HG03520 (cell line): ENCODE measurements at regions not wholly inside any gene's neighbourhood (a gene's known extent, or its start where the extent isn't known, plus 50 kb on each side); places are given as distances from the start of the nearest gene placed in this dataset.
"Not testable (repeated sequence)": the region's sequence is repeated elsewhere in the genome, so short reads cannot be mapped to it uniquely, and the experiment has no call there.

Experiments used
- ATAC-seq: cut with Tn5 transposase; IDR thresholded peaks from one replicate; pipeline ENCODE4 v1.9.1; 2021; ENCODE audit warnings: mild to moderate bottlenecking, moderate library complexity; ENCODE audit not compliant: unreplicated experiment

DNA sequence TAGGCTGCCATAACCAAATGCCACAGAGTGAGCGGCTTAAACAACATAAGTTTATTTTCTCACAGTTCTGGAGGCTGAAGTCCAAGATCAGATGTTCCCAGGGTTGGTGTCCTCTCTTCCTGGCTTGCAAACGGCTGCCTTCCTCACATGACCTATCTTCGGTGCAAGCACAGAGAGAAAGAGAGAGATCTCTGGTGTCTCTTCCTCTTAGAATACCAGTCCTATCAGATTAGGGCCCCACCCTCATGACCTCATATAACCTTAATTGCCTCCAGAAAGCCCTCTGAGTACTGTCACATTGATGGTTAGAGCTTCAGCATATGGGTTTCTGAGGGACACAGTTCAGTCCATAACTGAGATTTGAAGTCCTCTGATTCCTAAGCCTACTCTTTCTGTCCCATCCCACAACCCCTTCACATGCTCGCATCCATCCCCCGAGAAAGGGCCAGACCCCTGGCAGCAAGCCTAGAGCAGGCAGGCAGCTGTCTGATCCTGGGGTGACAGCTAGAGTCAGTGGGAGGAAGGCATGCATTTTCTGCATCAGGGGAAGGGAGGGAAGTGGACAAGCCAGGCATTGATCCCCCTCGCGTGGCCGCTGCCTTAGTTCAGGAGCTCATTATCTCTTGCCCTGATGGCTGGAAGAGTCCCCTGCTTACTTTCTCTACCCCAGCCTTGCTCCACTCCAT lies 114.1 kb downstream of the FAR1 start:
- ATAC-seq, result no peak

DNA sequence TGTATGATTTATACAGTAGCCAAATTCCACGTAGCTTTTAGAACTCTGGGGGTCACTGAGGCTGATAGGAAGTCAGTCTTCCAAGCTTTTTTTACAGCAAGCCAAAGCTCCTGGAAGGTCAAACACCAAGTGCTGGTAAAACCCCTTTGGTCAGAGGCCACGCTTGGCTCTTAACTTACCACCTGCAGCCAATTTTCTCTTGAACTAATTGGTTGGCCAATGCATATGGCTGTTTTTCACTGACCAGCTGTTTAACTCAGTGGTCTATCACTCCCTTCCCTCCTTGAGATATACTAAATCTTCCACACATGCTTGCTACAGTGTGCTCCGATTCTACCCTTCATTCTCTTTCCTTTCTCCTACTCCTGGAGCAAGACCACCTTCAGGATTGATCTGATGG lies 116.0 kb downstream of the FAR1 start:
- ATAC-seq, result no peak

GRCh38 chr11:13784855-13785254 lies 116.4 kb downstream of the FAR1 start:
- no peak for ATAC-seq

- ATAC-seq, result no peak
These were observed 118.2 kb downstream of the FAR1 start for GRCh38 chr11:13786688-13787087.

GRCh38 chr11:13797616-13798015 lies 129.1 kb downstream of the FAR1 start:
- not testable (repeated sequence) for ATAC-seq

DNA sequence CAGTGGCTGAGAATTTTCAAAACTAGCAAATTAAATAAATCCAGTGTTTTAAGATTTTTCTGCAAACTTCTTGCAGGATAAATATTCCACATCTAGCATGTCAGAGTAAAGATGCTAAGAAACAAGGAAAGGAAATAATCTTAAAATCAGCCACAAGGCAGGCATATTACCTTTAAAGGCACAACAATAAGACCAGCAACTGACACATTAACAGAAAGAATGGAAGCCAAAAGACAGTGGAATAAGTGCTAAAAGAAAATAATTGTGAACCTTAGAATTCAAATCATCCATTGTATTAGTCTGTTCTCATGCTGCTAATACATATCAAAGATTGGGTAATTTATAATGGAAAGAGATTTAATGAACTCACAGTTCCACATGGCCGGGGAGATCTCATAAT lies 132.4 kb downstream of the FAR1 start:
- ATAC-seq, result no peak

DNA sequence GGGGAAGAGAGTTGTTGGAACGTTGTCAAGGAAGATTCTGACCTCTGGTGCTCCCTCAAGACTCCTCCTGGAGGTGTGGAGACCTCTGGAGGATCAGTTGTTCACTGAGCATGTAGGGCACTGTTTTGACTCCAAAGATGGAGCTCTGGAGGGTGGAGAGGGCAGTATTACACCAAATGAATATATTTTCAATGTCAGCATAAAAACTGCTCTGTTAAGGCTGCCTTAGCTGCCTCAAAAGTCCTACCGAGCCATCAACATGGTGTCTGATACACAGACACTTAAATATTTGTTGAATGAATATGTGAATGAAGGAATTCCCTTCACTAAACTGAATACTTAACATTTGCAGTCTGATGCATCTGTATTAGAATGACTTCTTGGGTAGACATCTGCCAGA lies 144.2 kb upstream of the SPON1 start:
- ATAC-seq, result no peak

GRCh38 chr11:13826505-13827278 lies 135.8 kb upstream of the SPON1 start:
- ATAC-seq, result no peak

DNA sequence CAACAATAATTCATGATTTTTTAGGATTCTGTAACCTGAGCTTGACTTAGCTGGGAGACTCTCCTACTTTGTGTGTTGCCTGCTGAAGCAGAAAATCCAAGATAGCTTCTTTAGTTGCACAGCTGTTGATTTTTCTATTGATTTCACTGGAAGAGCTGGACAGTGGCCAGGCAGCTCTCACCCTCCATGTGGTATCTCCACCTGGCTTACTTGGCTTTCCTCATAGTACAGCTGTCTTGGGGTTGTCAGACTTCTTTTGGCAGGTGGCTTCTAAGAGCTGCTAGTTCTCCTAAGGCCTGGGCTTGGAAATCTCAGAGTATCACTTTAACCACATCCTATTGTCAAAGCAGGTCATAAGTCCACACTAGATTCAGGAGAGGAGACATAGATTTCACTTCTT lies 130.8 kb upstream of the SPON1 start:
- ATAC-seq, result no peak

DNA sequence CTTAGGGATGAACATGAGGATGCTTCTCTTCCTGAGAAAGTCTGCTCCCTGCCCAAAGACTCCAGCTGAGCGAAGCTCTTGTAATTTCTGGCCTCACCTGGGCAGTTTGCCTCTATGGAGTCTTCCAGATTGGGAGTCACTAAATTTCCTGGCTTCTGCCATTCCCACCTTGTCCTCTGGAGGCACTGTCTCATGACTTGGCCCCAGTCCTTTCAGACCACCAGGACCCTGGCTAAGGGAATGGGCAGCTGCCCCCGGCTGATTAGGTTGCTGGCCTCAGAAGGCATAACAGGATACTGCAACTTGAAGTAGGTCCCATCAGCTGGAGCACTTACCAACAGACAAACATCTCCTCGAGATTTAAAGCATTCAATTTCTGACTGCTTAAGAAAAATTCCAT lies 128.1 kb upstream of the SPON1 start:
- no peak for ATAC-seq

DNA sequence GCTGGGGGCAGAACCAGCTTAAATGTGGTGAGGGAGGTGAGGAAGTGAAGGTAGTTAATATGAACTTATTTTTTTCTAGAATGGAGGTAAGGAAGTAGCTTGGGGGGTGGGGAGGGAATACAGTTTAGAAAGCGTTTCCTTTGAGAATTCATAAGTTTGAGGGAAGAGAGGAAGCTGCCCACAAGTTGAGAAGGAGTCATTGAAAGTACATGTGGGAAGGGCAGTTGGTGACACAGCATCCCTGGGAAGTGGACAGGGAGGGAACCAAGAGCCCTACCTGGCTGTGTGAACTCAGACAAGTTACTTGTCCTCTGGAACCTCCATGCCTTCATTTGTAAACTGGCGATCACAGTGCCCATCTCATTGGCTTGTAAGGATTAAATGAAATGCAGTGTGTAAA lies 125.9 kb upstream of the SPON1 start:
- no peak for ATAC-seq

GRCh38 chr11:13837286-13837685 lies 125.2 kb upstream of the SPON1 start:
- no peak for ATAC-seq

DNA sequence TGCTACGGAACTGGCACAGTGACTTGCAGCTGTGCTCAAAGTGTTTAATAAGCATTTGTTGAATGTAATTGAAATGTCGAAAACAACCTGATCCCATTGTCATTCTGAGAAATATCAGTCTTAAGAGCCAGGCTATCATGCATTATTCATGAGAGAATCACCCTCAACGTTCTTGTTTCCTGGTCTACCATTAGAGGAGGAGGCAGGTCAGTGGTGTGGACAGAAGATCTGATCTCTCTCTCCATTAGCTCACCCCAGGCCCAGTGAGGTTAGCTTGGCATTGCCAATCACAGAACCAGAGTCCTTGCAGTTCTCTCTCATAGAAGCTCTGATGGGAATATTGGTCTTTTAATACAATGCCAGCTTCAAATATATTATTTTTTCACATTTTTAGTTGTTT lies 121.1 kb upstream of the SPON1 start:
- ATAC-seq, result no peak

DNA sequence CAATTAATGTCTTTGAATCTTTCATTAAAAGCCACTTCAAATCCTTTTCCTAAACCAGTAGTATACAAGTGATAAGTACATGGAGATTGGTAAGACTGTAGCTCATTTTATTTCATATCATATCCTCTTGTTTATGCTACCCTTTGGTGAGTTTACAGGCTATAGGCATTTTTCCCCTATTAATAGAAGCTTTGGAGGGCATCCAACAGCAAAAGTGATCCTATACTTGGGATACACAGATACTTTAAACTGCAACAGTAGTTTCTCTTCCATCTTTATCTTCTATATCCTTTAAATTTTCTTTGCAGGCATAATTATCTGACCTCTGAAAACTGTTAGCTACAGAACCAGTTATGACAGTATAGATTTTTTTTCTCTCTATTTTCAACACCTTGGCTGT lies 114.5 kb upstream of the SPON1 start:
- no peak for ATAC-seq

- no peak for ATAC-seq
These were observed 112.1 kb upstream of the SPON1 start for GRCh38 chr11:13850231-13851005.

GRCh38 chr11:13851691-13852090 lies 110.8 kb upstream of the SPON1 start:
- ATAC-seq, result no peak

GRCh38 chr11:13852481-13852880 lies 110.0 kb upstream of the SPON1 start:
- no peak for ATAC-seq

- ATAC-seq, result no peak
These were observed 104.7 kb upstream of the SPON1 start for GRCh38 chr11:13857828-13858227.

DNA sequence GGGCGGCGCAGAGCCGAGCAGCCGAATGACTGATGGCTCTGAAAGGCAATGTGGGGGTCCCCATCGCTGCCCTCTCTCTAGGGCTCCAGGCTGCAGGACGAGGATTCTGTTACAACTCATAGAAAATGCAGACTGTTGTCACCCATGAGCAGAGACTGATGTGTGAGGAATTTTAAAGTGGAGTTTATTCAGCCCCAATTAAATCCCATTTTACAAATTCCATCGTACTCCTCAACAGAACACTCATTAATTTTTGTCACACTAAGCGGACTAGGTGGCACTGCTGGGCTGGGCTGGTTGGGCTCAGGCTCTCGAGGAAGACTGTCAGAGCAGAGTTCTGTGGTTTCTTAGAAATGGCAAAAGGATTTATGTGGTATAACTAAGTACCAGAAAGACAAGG lies 102.6 kb upstream of the SPON1 start:
- ATAC-seq, result no peak

DNA sequence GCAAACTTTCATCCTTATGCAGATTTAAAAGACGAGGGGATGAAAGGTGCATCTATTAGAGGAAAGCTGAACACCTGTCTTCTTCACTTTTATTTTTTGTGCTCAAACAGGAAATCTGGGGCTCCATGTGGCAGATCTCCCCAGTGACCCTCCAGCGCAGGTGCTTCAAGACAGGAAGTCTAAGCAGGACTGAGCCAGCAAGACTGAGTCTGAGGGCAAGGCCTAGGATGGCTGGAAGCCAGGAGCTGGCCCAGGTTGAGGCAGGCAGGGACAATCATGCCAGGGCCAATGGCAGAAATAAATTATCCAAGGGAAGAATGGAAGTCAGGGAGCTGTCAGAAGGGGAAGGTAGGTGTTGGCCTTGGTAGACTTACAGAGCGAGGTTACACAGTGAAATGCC lies 101.1 kb upstream of the SPON1 start:
- no peak for ATAC-seq

DNA sequence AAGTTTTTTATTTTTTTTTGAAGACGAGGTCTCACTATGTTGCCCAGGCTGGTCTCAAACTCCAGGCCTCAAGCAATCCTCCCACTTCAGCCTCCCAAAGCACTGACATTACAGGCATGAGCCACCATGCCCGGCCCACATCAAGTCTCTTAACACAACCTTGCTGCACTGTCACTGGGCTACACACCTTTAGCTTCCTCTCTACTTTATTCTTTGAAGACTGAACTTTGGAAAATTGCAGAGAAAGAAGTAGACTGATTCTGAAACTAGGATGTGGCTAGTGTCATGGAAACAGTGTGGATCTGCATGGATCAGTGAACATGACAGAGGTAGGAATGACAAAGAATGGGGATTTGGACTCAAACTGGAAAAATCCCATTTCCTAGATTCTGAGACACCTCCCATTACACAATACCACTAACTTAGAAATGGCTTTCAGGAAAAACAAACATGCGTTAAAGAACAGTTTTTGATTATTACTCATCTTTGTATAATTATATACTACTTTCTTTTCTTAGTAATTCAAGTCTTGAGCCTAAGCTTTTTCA lies 99.6 kb upstream of the SPON1 start:
- no peak for ATAC-seq
